ENCODE measurements at regions not wholly inside any gene's neighbourhood (a gene's known extent, or its start where the extent isn't known, plus 50 kb on each side); places are given as distances from the start of the nearest gene placed in this dataset.

GRCh38 chr5:2534970-2535369 is 216.5 kb downstream of the IRX2 start:
- TF ChIP-seq EZH2phosphoT487 (IDR thresholded peaks at IDR 0.05; ENCODE audit: borderline replicate concordance) (no peak), CTCF (conservative IDR thresholded peaks at IDR 0.05; ENCODE audit: low read length) (no peak)

Measured in Loucy (cell line).